ENCODE measurements at regions not wholly inside any gene's neighbourhood (a gene's known extent, or its start where the extent isn't known, plus 50 kb on each side); places are given as distances from the start of the nearest gene placed in this dataset.

- Mint-ChIP-seq H3K4me3 (no peak overlapping the region), H3K27ac (no peak overlapping the region), H3K27me3 (no peaks in the 10 kb centered on the region), H3K9me3 (no peaks in the 10 kb centered on the region), H3K36me3 (no peaks in the 10 kb centered on the region), H3K4me1 (no peaks in the 10 kb centered on the region)
Observed at GRCh38 chr17:59451706-59452105, 113.7 kb upstream of the DHX40 start.

- Mint-ChIP-seq H3K27ac (no peak overlapping the region), H3K36me3 (no peaks in the 10 kb centered on the region), H3K4me1 (no peaks in the 10 kb centered on the region), H3K27me3 (no peaks in the 10 kb centered on the region), H3K9me3 (no peaks in the 10 kb centered on the region), H3K4me3 (no peak overlapping the region)
Observed at GRCh38 chr17:59454633-59455105, 110.7 kb upstream of the DHX40 start.

- H3K36me3 Mint-ChIP-seq = no peaks in the 10 kb centered on the region
- no peaks in the 10 kb centered on the region for H3K9me3 Mint-ChIP-seq
- H3K4me3 Mint-ChIP-seq = no peak overlapping the region
- H3K27ac Mint-ChIP-seq = no peak overlapping the region
- H3K27me3 Mint-ChIP-seq = no peaks in the 10 kb centered on the region
- no peaks in the 10 kb centered on the region for H3K4me1 Mint-ChIP-seq
Observed at GRCh38 chr17:59456428-59456827, 109.0 kb upstream of the DHX40 start.

- Mint-ChIP-seq H3K4me1 (no peaks in the 10 kb centered on the region), H3K4me3 (no peak overlapping the region), H3K27ac (no peak overlapping the region), H3K36me3 (no peaks in the 10 kb centered on the region), H3K27me3 (no peaks in the 10 kb centered on the region), H3K9me3 (no peaks in the 10 kb centered on the region)
Observed at GRCh38 chr17:59456923-59457615, 108.3 kb upstream of the DHX40 start.

- no peaks in the 10 kb centered on the region for H3K27me3 Mint-ChIP-seq
- H3K9me3 Mint-ChIP-seq = no peaks in the 10 kb centered on the region
- no peak overlapping the region for H3K4me3 Mint-ChIP-seq
- no peaks in the 10 kb centered on the region for H3K36me3 Mint-ChIP-seq
- H3K4me1 Mint-ChIP-seq = no peaks in the 10 kb centered on the region
- no peak overlapping the region for H3K27ac Mint-ChIP-seq
Observed at GRCh38 chr17:59462385-59462784, 103.0 kb upstream of the DHX40 start.

- Mint-ChIP-seq H3K27me3 (no peaks in the 10 kb centered on the region), H3K27ac (no peak overlapping the region), H3K4me3 (no peak overlapping the region), H3K4me1 (peaks cover 3% of the 10 kb centered on the region), H3K36me3 (no peaks in the 10 kb centered on the region), H3K9me3 (no peaks in the 10 kb centered on the region)
Observed at GRCh38 chr17:59464246-59464645, 101.2 kb upstream of the DHX40 start.

GRCh38 chr17:59465949-59466307, 99.5 kb upstream of the DHX40 start:
- no peaks in the 10 kb centered on the region for H3K36me3 Mint-ChIP-seq

GRCh38 chr17:59466946-59467801, 98.2 kb upstream of the DHX40 start:
- Mint-ChIP-seq H3K4me3 (no peak overlapping the region), H3K4me1 (peaks cover 3% of the 10 kb centered on the region), H3K36me3 (no peaks in the 10 kb centered on the region), H3K27ac (peak overlapping the region; percentile 23), H3K9me3 (no peaks in the 10 kb centered on the region), H3K27me3 (no peaks in the 10 kb centered on the region)

More at GRCh38 chr17:59465949-59466307, 99.5 kb upstream of the DHX40 start:
- no peaks in the 10 kb centered on the region for H3K27me3 Mint-ChIP-seq
- H3K27ac Mint-ChIP-seq = no peak overlapping the region
- H3K4me1 Mint-ChIP-seq = peaks cover 3% of the 10 kb centered on the region
- no peaks in the 10 kb centered on the region for H3K9me3 Mint-ChIP-seq
- no peak overlapping the region for H3K4me3 Mint-ChIP-seq

- Mint-ChIP-seq H3K27me3 (no peaks in the 10 kb centered on the region), H3K36me3 (no peaks in the 10 kb centered on the region), H3K4me1 (peaks cover 3% of the 10 kb centered on the region), H3K9me3 (no peaks in the 10 kb centered on the region), H3K4me3 (no peak overlapping the region), H3K27ac (no peak overlapping the region)
Observed at GRCh38 chr17:59469786-59470485, 95.5 kb upstream of the DHX40 start.

- Mint-ChIP-seq H3K36me3 (no peaks in the 10 kb centered on the region), H3K27ac (no peak overlapping the region), H3K9me3 (no peaks in the 10 kb centered on the region), H3K27me3 (no peaks in the 10 kb centered on the region), H3K4me3 (no peak overlapping the region), H3K4me1 (peaks cover 3% of the 10 kb centered on the region)
Observed at GRCh38 chr17:59470624-59471297, 94.6 kb upstream of the DHX40 start.

GRCh38 chr17:59476413-59476812, 89.0 kb upstream of the DHX40 start:
- H3K36me3 Mint-ChIP-seq = no peaks in the 10 kb centered on the region
- H3K4me3 Mint-ChIP-seq = no peak overlapping the region
- no peaks in the 10 kb centered on the region for H3K27me3 Mint-ChIP-seq
- H3K9me3 Mint-ChIP-seq = no peaks in the 10 kb centered on the region
- no peaks in the 10 kb centered on the region for H3K4me1 Mint-ChIP-seq
- no peak overlapping the region for H3K27ac Mint-ChIP-seq

GRCh38 chr17:59479141-59479540, 86.3 kb upstream of the DHX40 start:
- H3K4me1 Mint-ChIP-seq = peaks cover 5% of the 10 kb centered on the region
- no peaks in the 10 kb centered on the region for H3K9me3 Mint-ChIP-seq
- H3K27ac Mint-ChIP-seq = no peak overlapping the region
- H3K36me3 Mint-ChIP-seq = no peaks in the 10 kb centered on the region
- H3K4me3 Mint-ChIP-seq = no peak overlapping the region
- peaks cover 2% of the 10 kb centered on the region for H3K27me3 Mint-ChIP-seq

GRCh38 chr17:59483860-59484259, 81.5 kb upstream of the DHX40 start:
- no peaks in the 10 kb centered on the region for H3K9me3 Mint-ChIP-seq
- peaks cover 2% of the 10 kb centered on the region for H3K27me3 Mint-ChIP-seq
- no peaks in the 10 kb centered on the region for H3K36me3 Mint-ChIP-seq
- no peak overlapping the region for H3K4me3 Mint-ChIP-seq
- peaks cover 5% of the 10 kb centered on the region for H3K4me1 Mint-ChIP-seq
- no peak overlapping the region for H3K27ac Mint-ChIP-seq

- H3K36me3 Mint-ChIP-seq = no peaks in the 10 kb centered on the region
- H3K27me3 Mint-ChIP-seq = peaks cover 2% of the 10 kb centered on the region
- H3K4me3 Mint-ChIP-seq = no peak overlapping the region
- peaks cover 5% of the 10 kb centered on the region for H3K4me1 Mint-ChIP-seq
- H3K27ac Mint-ChIP-seq = no peak overlapping the region
- no peaks in the 10 kb centered on the region for H3K9me3 Mint-ChIP-seq
Observed at GRCh38 chr17:59485015-59485414, 80.4 kb upstream of the DHX40 start.

GRCh38 chr17:59485946-59486345, 79.5 kb upstream of the DHX40 start:
- H3K4me3 Mint-ChIP-seq = no peak overlapping the region
- H3K36me3 Mint-ChIP-seq = no peaks in the 10 kb centered on the region
- H3K4me1 Mint-ChIP-seq = peaks cover 5% of the 10 kb centered on the region
- H3K9me3 Mint-ChIP-seq = no peaks in the 10 kb centered on the region
- H3K27me3 Mint-ChIP-seq = peaks cover 2% of the 10 kb centered on the region
- no peak overlapping the region for H3K27ac Mint-ChIP-seq

Measured in activated naive CD4-positive, alpha-beta T cell treated with anti-CD3 and anti-CD28 coated beads, Interleukin-2, amount 50 U/mL, for 24 hours (primary cell).